ENCODE measurements at regions not wholly inside any gene's neighbourhood (a gene's known extent, or its start where the extent isn't known, plus 50 kb on each side); places are given as distances from the start of the nearest gene placed in this dataset.

DNA sequence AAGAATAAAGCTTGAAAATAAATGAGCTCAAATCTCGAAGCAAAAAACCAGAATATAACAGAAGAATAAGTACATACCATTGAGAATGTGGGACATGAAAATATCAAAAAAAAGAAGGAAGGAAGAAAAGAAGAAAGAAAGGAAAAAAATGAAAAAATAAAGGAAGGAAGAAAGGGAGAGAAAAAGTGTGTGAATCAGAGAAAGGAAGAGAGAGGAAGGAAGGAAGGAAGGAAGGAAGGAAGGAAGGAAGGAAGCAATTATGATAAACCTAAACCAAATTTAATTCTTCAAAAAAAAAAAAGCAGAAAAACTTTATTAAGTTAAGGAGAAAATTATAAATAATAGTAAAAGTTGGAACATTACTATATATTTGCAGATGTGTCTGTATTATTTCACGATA, 949.8 kb downstream of the NLGN4X start:
- no peak for DNase-seq

DNA sequence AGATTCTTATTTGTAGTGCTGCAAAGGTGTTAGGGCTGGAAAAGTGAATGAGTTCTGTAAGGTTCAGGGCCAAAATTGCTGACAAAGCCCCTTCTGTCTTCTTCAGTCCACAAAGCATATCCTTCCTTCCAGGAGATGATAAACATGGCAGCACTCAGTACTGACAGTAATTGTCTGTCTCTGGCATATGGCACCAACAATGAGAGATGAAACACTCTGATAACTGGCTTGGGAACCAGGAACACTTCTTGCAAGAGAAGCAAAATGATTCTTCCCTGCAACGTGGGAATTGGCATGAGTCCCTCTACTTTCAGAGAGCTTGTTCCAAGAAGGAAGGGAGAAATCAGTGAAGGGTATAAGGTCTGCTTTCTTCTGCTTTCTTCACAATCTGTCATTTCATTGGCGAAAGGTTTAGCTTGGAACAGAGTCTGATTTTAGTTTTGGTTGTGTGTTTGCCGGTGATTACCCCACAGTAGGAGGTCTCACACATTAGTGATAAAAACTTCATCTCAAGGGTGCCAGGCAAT, 963.3 kb downstream of the NLGN4X start:
- no peak for DNase-seq

DNA sequence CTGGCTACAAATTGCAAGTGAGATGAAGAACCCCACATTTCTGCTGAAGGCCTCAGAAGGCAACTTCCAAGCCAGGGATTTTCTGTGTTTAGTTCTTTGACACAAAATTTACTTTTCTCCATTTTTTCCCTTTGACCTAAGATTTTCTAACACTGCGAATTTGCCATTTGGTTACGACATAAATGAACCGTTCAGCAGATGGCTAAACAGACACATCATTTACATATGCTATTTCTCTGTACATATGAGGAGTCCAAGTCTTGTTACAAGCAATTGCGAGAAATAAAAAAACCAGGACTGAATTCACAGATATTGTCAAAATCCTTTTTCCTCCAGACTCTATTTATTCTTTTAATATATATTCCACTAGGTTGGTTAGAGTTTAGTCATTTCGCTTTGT, 978.6 kb downstream of the NLGN4X start:
- DNase-seq = no peak

DNA sequence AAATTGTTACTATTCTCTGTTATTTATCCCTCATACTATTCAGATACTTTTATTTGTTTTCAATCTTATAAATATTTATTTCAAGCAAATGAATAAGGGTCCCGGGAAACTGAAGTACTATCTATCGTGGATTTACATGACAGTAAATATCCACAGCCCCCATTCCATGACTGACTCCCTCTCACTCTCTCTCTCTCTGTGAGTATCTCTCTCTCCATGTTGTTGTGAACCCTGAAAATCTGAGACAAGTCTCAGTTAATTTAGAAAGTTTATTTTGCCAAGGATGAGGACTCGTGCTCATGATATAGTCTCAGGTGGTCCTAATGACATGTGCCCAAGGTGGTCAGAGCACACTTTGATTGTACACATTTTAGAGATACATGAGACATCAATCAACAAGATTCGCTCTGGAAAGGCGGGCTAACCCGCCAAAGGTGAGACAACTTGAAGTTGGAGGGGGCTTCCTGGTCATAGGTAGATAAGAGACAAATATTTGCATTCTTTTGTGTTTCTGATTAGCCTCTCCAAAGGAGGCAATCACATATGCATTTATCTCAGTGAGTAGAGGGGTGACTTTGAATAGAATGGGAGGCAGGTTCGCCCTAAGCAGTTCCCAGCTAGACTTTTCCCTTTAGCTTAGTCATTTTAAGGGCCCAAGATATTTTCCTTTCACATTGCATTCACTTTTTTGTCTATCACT, 986.4 kb downstream of the NLGN4X start:
- no peak for DNase-seq

GRCh38 chrX:5236749-5237148, 991.9 kb downstream of the NLGN4X start:
- no peak for DNase-seq

GRCh38 chrX:5236096-5236495, 992.6 kb downstream of the NLGN4X start:
- DNase-seq = peak in 1 of 2 experiments; percentile 35

DNA sequence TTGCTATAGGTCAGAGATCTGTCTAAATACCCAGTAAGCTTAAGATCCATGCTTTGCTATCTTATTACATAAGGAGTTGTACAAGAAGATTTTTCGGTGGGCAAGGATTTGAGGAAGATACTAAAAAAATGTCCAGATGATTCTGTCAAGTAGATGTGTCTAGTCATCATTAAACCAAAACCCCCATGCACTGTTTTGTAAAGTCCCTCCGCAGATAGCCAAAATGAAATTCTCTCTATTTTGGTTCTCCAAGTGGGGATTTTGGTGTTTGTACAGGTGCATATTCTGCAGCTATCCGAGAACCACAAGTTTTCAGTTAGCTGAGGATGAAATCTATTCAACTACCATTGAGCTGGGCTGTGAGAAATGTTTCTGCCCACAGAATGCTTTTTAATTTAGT, 994.8 kb downstream of the NLGN4X start:
- DNase-seq = no peak

DNA sequence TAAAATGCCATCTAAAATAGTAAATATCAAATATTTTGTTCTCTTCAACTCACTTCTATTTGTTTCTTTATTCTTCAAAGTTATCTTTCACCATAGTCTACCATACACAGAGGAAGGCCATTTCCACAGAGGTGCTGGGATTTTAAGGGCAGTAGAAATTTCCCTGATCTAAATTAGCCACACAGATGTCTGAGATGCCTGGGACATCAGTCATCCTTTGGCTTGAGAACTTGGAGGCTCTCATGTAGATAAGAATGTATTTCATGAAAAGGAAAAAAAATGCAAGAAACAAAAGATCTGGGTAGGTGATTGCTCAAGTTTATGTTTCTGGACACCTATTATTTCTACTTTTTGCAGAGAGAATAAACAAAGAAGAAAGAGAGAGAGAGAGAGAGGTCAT, 1008.2 kb downstream of the NLGN4X start:
- no peak for DNase-seq

GRCh38 chrX:5194806-5195205, 1033.9 kb downstream of the NLGN4X start:
- no peak for DNase-seq

DNA sequence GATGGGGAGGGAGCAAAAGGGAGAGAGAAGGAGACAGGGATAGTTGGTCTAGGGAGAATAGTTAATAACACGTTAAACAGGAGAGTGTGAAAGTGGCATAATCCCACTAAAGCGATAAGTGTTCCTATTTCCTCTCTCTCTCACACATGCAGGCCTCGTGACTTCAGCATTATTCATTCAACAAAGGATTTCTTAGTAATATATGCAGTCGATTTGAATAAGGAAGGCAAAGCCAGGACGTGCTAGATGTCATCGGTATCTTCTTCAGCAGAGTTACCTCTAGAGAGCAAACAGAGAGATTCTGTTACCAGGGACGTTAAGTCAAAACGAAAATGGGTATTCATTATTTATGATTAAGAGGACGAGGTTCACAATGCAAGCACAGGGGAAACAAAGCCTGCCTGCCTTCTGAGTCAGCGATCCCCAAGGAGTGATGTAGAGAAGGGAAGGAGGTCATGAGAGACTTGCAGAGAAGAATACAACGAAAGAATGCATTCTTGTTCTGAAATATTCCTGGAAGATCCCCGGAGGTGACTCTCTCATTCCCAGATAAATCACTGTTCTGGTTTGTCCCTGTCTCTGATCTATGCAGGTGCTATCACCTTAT, 1048.4 kb downstream of the NLGN4X start:
- no peak for DNase-seq

GRCh38 chrX:5176766-5177165, 1051.9 kb downstream of the NLGN4X start:
- no peak for DNase-seq

GRCh38 chrX:5163663-5164062, 1065.0 kb downstream of the NLGN4X start:
- DNase-seq = no peak

DNA sequence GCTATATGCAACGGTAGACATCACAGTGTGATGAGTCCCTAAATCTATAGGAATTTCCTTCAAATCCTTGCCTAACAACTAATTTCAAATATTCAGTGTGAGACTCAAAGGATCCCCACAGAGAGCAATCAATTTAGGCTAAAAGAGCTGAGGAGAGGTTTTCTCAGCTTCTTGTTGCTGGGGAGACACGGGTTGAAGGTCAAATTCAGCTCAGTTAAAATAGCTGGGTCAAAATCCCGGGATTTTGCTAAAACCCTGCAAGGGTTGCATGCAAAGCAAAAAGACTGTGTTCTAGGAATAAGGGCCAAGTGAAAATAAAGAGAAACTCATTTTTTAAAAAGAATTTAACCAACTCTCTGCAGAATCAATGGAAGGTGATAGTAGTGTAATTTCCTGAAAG, 1073.4 kb downstream of the NLGN4X start:
- DNase-seq = no peak

- DNase-seq = no peak
Measured at GRCh38 chrX:5145957-5146356, 1082.7 kb downstream of the NLGN4X start.

- DNase-seq = no peak
Measured at GRCh38 chrX:5142644-5143043, 1086.0 kb downstream of the NLGN4X start.

DNA sequence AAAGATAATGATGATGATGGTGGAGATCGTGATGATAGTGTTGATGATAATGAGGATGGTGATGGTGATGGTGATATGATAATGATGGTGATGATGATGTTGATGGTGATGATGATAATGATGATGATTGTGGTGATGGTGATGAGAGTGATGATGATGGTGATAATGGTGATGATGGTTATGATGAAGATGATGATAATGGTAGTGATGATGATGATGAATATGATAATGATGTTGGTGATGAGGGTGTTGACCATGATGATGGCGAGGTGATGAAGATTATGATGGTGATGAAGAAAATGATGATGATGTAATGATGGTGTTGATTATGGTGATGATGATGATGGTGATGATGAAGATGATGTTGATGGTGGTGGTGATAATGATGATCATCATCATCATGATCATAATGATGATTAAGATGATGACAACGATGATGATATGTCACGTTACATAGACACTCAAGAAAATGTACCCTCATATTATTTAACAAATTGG, 1106.4 kb downstream of the NLGN4X start:
- no peak for DNase-seq

- no peak for DNase-seq
Measured at GRCh38 chrX:5117816-5118215, 1110.9 kb downstream of the NLGN4X start.

GRCh38 chrX:5113128-5113527, 1115.5 kb downstream of the NLGN4X start:
- DNase-seq = peak; percentile 16 to 60

DNA sequence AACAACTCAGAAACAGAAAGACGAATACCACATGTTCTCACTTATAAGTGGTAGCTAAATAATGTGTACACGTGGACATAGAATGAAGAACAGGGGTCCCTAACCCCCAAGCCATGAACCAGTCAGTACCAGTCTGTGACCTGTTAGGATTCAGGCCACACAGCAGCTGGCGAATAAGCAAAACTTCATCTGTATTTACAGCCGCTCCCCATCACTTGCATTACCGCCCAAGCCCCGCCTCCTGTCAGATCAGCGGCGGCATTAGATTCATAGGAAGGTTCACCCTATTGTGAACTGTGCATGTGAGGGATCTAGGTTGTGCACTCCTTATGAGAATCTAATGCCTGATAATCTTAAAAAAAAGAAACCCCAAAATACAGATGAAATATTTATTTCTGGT, 1128.7 kb downstream of the NLGN4X start:
- DNase-seq = no peak

DNA sequence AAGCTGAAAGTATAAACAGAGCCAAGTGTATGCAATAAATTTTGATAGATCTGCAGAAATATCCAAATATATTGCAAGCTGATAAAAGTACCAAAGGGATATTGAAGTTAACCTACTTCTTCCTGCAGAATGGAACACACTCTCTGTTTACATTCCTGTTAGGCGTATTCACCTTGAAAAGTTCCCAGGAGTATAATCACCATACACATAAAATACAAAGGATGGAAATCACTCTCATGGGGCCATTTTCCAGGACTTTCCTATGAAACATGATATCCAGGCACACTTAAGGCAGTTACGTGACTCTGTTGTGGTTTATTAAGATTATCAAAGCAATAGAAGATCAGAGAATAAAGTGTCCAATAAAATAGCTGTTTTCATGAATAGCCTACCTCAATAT, 1142.3 kb downstream of the NLGN4X start:
- DNase-seq = no peak

GRCh38 chrX:5084279-5084678, 1144.4 kb downstream of the NLGN4X start:
- DNase-seq = no peak

DNA sequence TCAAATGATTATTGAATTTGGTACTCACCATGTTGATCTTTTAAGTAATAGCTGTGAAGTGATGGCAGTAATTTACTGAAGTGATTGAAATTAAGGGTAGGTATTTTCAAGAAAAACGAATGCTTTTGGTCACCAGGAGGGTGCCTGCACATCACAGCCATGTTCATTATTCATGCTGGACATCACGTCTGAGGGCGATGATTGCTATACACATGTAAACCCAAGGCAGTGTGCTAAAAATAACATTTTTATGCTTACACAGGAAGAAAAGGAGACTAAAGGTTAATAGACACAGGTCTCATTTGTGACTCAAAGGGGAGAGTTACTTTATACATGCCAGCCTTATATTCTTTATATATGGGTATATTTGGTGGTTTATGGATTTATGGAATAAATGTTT, 1146.0 kb downstream of the NLGN4X start:
- no peak for DNase-seq

GRCh38 chrX:5080791-5081190, 1147.9 kb downstream of the NLGN4X start:
- DNase-seq = no peak

DNA sequence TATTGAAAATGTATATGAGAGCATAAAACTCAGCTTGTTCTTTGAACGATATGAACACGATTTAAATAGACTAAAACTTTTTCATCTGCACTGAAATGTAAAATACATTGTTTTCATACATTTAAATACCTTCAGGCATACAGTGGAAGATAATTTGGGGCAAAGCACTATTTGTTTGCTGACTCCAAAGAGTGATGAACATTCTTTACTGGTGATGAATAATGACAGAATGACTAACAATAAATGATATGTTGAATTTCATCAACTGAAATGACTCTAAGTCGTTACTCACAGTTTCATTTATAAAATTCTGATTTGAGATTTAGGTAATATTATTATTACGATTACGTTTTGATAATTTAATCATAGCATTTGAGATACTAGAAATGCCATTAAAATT, 1160.1 kb downstream of the NLGN4X start:
- no peak for DNase-seq

DNA sequence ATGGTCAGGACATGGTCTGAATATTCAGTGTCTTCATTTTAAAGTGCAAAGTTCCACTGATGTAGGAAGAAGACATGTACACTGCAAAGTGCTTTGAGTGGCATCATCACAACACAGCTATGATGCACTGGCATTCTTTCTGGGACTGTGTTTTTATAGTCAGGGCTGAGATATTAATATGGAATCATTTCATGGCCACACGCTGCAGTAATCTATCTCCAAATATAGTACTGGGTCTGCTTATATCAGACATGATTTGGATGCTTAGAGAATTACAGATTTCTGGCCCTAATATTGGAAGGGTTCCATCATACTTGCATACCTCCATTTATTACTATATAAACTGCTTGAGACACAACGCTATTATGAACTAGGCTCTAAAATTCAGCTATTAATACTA, 1170.9 kb downstream of the NLGN4X start:
- no peak for DNase-seq
